Upper lobe of left lung (tissue), 6 donors: ENCODE measurements at regions not wholly inside any gene's neighbourhood (a gene's known extent, or its start where the extent isn't known, plus 50 kb on each side); places are given as distances from the start of the nearest gene placed in this dataset.

Source experiments
- ATAC-seq, 2 donors: fragments of 200-7000 bp; cut with Tn5 transposase; one replicate each; pipeline ENCODE4 v1.9.1; 2022; ENCODE audit warnings: mild to moderate bottlenecking in 2 of 2, moderate library complexity in 2 of 2; ENCODE audit not compliant: low FRiP score in 2 of 2
- DNase-seq, 2 donors: peaks; one replicate each; pipeline ENCODE4 v3.0.0-alpha.2; 2019 to 2020
- H3K27ac ChIP-seq, 4 donors: fragments of 200-600 bp; sonication (generic); one replicate each; pipeline ENCODE4 v1.5.1; 2016 to 2019
- H3K27me3 ChIP-seq, 4 donors: fragments of 200-600 bp; sonication (generic); one replicate each; pipeline ENCODE4 v1.5.1; 2017 to 2019
- H3K36me3 ChIP-seq, 4 donors: fragments of 200-600 bp; sonication (generic); one replicate each; pipeline ENCODE4 v1.5.1; 2016 to 2019
- H3K4me1 ChIP-seq, 4 donors: fragments of 200-600 bp; sonication (generic); one replicate each; pipeline ENCODE4 v1.5.1; 2018 to 2019
- H3K4me3 ChIP-seq, 4 donors: fragments of 200-600 bp; sonication (generic); one replicate each; pipeline ENCODE4 v1.5.1; 2017 to 2019; ENCODE audit warnings: mild to moderate bottlenecking in 2 of 4, moderate library complexity in 1 of 4
- H3K9me3 ChIP-seq, 4 donors: fragments of 200-600 bp; sonication (generic); one replicate each; pipeline ENCODE4 v1.5.1; 2018 to 2019
- CTCF ChIP-seq, 6 experiments: fragments of 450-650 bp in 4 of 6; fragments of 200-600 bp in 2 of 6; sonication (generic) in 2 of 6; IDR thresholded peaks; one replicate each; pipeline ENCODE4 v1.5.1; 2016 to 2019; ENCODE audit warnings: antibody characterized with exemption in 6 of 6
- EP300 ChIP-seq, 4 donors: sonication (generic); formaldehyde crosslinking; IDR thresholded peaks; one replicate each; pipeline ENCODE4 v1.5.1; 2017; ENCODE audit warnings: antibody characterized with exemption in 4 of 4, control low read depth in 2 of 4
- POLR2A ChIP-seq, 4 donors: fragments of 450-650 bp; IDR thresholded peaks; one replicate each; pipeline ENCODE4 v1.5.1; 2016 to 2017; ENCODE audit warnings: antibody characterized with exemption in 4 of 4, mild to moderate bottlenecking in 2 of 4
- POLR2AphosphoS5 ChIP-seq, 2 donors: sonication (generic); formaldehyde crosslinking; IDR thresholded peaks; one replicate each; pipeline ENCODE4 v1.5.1; 2017; ENCODE audit warnings: antibody characterized with exemption in 2 of 2
- WGBS, 2 donors: methylation state at CpG; one replicate each; pipeline ENCODE4 v1.1.5; 2017 to 2018; 5-methylcytosine and 5-hydroxymethylcytosine counted together
- donor health status: DM: no; HTN: no; CAD: no; lungs with moderate emphysema.
- donor health status: DM: no; HTN: yes; CAD: no; lungs with severe emphysema.

DNA sequence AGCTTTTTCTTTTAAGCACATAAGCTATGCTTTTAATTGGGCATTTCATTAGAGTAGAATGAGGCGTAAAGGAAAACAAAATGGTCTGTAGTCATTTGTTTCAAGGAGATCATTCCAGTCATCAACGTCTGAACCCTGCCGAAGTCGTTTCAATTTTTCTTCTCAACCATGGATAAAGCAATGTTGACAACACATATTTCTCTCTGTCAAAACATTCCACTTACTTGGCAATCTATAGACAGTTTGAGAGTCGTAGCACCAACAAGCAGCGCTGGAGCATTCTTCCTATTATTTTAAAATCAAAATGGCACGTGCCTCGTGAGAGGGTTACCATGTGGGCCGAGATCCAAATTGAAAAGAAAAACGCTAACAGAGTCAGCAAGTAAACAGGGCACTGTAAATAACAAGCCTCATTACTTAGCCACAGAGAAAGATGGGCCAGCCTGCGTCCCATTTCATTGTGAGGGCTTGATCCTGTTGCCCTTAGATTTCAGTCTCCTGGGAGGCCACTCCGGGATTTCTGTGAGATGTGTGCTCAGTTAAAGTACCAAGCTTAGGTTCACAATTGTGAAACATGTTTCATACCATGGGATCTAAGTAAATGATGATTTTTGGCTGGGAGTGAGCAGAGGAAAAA lies 422.9 kb downstream of the DTWD2 start:
- no peak for ATAC-seq
- H3K4me1 ChIP-seq = no peaks in the 10 kb centered on the region
- H3K4me3 ChIP-seq = no peak overlapping the region
- TF ChIP-seq CTCF (IDR thresholded peaks at IDR 0.05) (no peak), EP300 (IDR thresholded peaks at IDR 0.05) (no peak), POLR2A (IDR thresholded peaks at IDR 0.05) (no peak), POLR2AphosphoS5 (IDR thresholded peaks at IDR 0.05) (no peak)
- no peaks in the 10 kb centered on the region for H3K36me3 ChIP-seq
- WGBS, 2 donors = 83 to 85% methylated on average over 12 of the region's 12 CpGs
- H3K9me3 ChIP-seq = no peaks in the 10 kb centered on the region
- no peaks in the 10 kb centered on the region for H3K27me3 ChIP-seq
- DNase-seq = no peak
- H3K27ac ChIP-seq = no peak overlapping the region

GRCh38 chr5:118561971-118562370 lies 426.4 kb downstream of the DTWD2 start:
- no peaks in the 10 kb centered on the region for H3K4me1 ChIP-seq
- H3K4me3 ChIP-seq = no peak overlapping the region
- 92 to 93% methylated on average over 3 of the region's 3 CpGs for WGBS, 2 donors
- no peak overlapping the region for H3K27ac ChIP-seq
- H3K36me3 ChIP-seq = no peaks in the 10 kb centered on the region
- DNase-seq = no peak
- no peaks in the 10 kb centered on the region for H3K9me3 ChIP-seq
- no peak for ATAC-seq
- H3K27me3 ChIP-seq = no peaks in the 10 kb centered on the region
- TF ChIP-seq EP300 (IDR thresholded peaks at IDR 0.05) = no peak
- no peak for TF ChIP-seq CTCF (IDR thresholded peaks at IDR 0.05)
- TF ChIP-seq POLR2A (IDR thresholded peaks at IDR 0.05) = no peak
- TF ChIP-seq POLR2AphosphoS5 (IDR thresholded peaks at IDR 0.05) = no peak

DNA sequence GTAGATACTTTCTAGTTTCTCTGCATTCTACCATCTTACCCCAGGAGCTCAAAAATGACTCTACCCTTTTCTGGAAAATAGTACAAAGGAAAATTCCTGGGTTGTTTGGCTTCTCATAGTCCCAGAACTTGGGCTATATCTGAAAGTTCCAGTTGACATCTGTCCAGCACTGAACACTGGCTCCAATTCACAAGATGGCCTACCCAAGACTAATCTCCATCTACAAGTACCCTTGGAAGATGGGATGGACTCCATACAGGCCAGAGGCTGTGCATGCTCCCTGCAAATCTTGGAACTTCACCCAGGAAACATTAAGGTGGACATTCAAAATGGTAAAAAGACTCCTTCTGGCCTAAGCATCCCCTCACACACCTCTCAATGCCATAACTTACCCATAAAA lies 427.1 kb downstream of the DTWD2 start:
- no peak for TF ChIP-seq POLR2A (IDR thresholded peaks at IDR 0.05)
- no peak for TF ChIP-seq CTCF (IDR thresholded peaks at IDR 0.05)
- TF ChIP-seq POLR2AphosphoS5 (IDR thresholded peaks at IDR 0.05) = no peak
- no peak for TF ChIP-seq EP300 (IDR thresholded peaks at IDR 0.05)
- DNase-seq = no peak
- Histone ChIP-seq H3K36me3 (no peaks in the 10 kb centered on the region), H3K27me3 (no peaks in the 10 kb centered on the region), H3K27ac (no peak overlapping the region), H3K4me3 (no peak overlapping the region), H3K4me1 (no peaks in the 10 kb centered on the region), H3K9me3 (no peaks in the 10 kb centered on the region)
- no peak for ATAC-seq

DNA sequence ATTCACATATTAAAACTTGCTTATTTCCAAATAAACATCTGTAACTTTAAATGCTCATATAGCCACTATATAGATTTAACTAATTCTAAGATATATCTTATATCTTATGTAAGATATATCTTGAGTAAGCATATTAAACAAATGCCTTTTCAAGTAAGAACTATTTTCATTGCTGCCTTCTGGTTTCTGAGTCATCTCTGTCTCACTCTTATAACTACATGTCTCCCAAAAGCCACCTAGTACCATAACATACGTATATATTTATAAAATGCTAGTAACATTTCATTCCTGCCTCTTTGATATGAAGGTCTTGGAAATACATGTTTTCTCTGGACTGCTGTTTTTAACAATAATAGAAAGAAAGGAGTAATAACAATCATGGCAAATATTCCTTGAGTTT lies 429.5 kb downstream of the DTWD2 start:
- Histone ChIP-seq H3K4me3 (no peak overlapping the region), H3K36me3 (no peaks in the 10 kb centered on the region), H3K9me3 (no peaks in the 10 kb centered on the region), H3K27ac (no peak overlapping the region), H3K27me3 (no peaks in the 10 kb centered on the region), H3K4me1 (no peaks in the 10 kb centered on the region)
- DNase-seq (no peak), ATAC-seq (no peak)
- TF ChIP-seq EP300 (IDR thresholded peaks at IDR 0.05) = no peak
- no peak for TF ChIP-seq POLR2A (IDR thresholded peaks at IDR 0.05)
- TF ChIP-seq CTCF (IDR thresholded peaks at IDR 0.05) = no peak
- TF ChIP-seq POLR2AphosphoS5 (IDR thresholded peaks at IDR 0.05) = no peak
- 89 to 92% methylated on average over 1 of the region's 1 CpG for WGBS, 2 donors

DNA sequence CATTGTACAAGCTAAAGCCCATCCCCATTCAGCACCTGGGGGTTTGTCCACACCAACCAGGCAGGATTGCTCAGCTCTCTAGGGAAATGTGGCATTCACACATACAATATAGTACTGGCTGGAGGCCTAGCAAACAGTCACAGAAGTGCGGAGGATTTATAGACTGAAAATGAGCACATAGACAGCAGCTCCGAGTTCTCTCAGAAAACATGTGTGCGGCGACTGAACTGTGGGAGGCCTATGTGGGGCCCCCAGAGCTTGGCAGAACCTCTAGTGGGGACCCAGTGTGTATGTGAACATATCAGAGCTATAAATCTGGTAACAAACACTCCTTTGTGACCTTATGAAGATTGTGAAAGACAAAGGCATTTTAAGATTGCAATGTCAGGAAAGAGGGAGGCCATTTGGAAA lies 431.1 kb downstream of the DTWD2 start:
- ATAC-seq (no peak), DNase-seq (no peak)
- WGBS, 2 donors = 80 to 82% methylated on average over 4 of the region's 4 CpGs
- no peaks in the 10 kb centered on the region for H3K36me3 ChIP-seq
- H3K4me3 ChIP-seq = no peak overlapping the region
- no peak for TF ChIP-seq CTCF (IDR thresholded peaks at IDR 0.05)
- TF ChIP-seq EP300 (IDR thresholded peaks at IDR 0.05) = no peak
- TF ChIP-seq POLR2A (IDR thresholded peaks at IDR 0.05) = no peak
- TF ChIP-seq POLR2AphosphoS5 (IDR thresholded peaks at IDR 0.05) = no peak
- no peaks in the 10 kb centered on the region for H3K27me3 ChIP-seq
- no peaks in the 10 kb centered on the region for H3K9me3 ChIP-seq
- no peaks in the 10 kb centered on the region for H3K4me1 ChIP-seq
- H3K27ac ChIP-seq = no peak overlapping the region
